Fibroblast of skin of left biceps (primary cell): ENCODE measurements at regions not wholly inside any gene's neighbourhood (a gene's known extent, or its start where the extent isn't known, plus 50 kb on each side); places are given as distances from the start of the nearest gene placed in this dataset.

Source experiments
- DNase-seq, 2 experiments: peaks; one replicate each; pipeline ENCODE4 v3.0.0-alpha.2; 2013; ENCODE audit warnings: low read depth in 2 of 2

DNA sequence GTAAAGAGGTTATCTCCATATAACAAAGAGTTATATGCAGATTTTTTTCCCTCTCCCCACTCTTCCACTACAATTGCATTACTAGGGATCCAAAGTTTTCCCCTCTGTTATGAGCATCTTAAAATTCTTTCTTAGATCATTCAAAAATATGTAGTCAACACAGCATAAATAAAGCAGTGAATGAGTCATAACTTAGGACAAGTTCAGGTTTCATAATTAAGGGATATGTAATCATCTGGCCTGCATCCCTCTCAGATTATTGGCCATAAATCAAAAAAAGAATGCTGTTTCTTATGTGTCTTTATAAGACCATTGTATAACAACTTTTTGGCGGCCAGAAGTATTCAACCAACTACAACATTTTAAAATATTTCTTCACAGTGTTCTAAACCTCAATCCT is 1526.1 kb downstream of the KCNT2 start:
- peak; percentile 34 to 42 for DNase-seq

DNA sequence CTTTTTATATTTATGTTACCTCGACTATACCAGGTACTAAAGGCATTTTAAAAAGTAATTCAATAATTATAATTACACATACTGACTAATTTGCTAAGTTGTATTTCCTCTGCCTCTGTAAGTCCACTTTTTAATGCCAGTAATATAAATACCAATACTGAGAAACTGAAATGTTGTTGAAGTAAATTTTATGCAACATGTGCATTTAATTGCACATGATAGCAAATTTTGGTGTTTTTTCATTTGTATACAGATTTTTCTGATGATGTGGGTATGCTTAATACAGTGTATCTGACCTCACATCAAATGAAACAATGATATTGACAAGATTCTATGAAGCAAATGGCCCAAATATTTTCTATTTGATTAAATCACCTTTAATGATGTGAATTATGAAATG is 1531.6 kb downstream of the KCNT2 start:
- no peak for DNase-seq

DNA sequence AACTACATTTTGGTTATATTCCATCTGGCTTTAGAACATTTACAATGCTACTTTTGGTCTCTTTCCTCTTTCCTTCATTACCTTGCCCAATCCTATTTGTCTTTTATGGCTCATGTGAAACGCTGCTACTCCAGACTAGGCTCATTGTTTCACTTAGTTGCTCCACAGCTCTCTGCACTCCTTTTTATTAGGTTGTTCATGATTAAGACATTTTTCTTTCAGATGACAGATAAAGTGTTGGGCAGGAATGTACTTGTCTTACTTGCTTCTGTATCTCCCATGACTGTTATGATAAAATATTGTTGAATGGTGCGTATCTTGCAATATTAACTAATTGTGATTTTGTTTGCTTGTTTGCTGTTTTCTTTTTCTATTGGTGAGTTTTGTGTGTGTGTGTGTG is 1532.3 kb downstream of the KCNT2 start:
- DNase-seq = no peak

DNA sequence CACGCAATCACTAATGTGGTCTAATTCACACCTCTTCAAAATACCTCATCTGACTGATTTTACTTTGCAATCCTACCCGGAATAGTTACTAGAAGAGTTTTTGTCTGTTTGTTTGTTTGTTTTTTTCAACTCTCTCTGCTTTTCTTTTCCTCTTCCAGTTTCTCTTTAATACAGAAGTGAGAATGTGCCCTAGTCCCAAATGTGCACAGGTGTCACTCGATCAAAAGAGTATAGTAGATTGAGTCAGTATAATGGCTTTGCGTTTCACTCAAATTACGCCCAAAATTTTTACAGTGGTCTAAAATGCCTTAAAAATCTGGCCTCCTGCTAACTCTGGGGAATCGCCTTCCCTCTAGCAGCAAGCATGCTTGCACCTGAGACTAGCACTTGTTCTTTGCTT is 1536.8 kb downstream of the KCNT2 start:
- DNase-seq = no peak

DNA sequence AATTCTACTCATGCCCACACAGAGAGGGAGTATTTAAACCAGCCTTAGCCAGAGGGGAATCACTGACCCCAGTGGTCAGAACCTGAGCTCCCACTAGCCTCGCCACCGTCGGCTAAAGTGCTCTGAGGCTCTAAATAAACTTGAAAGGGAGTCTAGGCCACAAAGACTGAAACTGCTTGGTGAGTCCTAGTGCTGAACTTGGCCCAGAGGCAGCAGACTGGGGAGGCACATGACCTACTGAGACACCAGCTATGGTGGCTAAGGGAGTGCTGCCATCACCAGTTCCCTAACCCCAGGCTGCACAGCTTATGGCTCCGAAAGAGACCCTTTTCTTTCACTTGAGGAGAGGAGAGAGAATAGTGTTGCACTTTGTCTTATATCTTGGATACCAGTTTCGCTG is 1542.8 kb downstream of the KCNT2 start:
- no peak for DNase-seq

DNA sequence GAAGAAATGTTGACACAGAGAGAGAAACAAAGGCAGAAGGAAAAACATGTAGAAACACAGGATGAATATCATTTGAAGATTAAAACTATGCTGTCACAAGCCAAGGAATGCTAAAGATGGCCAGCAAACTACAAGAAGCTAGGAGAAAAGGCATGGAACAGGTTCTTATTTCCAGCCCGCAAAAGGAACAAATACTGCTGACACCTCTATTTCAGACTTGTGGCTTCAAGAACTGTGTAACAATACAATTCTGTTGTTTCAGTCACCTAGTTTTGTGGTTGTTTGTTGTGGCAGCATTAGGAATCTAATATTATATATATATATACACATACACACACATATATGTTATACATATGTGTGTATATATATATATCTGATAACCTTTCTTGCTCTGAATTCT is 1543.9 kb downstream of the KCNT2 start:
- DNase-seq = no peak

DNA sequence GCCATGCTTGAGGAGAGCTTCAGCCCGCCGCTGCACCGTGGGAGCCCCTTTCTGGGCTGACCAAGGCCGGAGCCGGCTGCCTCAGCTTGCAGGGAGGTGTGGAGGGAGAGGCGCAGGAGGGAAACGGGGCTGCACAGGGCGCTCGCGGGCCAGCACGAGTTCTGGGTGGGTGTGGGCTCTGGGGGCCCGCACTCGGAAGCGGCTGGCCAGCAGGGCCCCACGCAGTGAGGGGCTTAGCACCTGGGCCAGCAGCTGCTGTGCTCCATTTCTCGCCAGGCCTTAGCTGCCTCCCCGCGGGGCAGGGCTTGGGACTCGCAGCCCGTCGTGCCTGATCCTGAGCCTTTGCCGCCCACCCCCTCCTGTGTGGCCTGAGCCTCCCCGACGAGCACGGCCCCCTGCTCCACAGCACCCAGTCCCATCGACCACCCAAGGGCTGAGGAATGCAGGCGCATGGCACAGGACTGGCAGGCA is 1554.0 kb downstream of the KCNT2 start:
- DNase-seq = no peak

DNA sequence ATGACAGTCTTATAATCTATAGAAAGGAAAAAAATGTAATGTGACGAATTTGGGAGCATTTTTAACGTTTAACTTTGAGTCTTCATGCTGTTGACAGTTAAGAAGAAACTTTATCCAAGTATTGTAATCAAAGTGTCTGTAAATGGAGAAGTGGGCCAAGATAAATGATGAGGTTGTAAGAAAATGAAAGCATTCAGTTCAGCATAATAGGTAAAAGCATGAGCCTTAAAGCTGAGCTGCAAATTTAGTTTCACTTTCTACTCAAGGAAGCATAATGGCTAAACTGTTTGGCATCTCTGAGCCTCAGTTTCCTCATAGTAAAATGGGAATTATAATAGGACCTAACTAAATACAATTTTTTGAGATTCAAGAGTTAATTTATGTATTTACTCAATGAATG is 1554.8 kb downstream of the KCNT2 start:
- no peak for DNase-seq

DNA sequence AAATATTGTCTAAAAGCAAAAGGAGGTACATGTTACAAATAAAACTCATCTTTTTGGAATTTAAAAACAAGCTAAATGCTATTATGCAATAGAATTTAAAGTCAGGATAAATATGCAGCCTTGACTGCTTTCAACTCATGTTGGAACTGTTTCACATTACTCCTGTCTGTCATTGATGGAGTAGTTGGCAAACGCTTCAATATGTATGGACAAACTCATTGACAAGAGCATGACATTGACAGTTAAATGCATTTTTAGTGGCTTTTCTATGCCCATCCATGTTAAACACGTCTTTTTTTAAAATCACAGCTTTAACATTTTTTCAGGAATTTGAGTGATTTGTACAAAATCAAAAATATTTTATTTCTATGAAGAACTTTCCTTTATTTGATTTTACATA is 1560.5 kb downstream of the KCNT2 start:
- no peak for DNase-seq

DNA sequence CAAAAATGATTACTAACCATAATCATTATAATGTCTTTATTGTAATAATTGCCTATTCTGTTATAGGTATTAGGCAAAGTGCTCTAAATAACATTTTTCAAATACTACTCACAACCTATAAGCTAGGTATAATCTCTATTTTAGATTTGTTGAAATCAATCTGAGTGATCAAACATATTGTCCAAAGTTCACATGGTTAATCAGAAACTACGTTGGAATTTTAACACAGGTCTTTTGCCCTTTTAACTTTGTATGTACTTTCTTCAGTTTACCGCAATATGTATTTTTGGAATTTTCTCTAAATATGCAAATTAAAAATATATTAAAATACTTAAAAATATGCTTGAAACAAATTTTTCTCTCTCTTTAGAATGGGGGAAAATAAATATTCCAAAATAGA is 1563.2 kb downstream of the KCNT2 start:
- DNase-seq = no peak

DNA sequence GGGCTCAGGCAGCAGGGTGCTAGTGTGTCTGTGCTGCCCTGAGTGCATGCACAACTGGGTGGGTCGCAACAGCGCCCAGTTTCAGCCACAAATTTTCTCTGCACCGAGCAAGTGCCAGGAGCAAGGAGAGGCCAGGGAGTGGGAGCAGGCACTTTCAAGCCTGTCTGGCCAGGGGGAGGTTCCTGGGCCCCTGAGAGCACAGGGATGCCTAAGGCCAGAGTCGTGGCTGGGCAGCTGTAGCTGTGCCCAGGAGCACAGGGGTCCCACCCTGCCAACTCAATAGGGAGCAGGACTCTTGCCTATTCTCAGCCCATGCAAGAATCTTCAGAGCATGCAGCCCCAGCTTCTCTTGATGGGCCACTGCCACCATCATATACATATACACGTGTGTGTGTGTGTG is 1577.4 kb downstream of the KCNT2 start:
- DNase-seq = no peak

DNA sequence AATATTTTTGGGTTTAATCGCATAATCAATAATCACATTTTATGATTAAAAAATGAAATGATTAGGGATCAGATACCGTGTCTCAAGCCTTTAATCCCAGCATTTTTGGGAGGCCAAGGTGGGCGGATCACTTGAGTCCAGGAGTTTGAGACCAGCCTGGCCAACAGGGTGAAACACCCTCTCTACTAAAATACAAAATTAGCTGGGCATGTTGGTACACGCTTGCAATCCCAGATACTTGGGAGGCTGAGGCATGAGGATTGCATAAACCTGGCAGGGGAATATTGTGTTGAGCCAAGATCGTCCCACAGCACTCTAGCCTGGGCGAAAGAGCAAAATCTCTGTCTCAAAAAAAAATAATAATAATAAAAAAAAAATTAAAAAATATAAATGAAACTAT is 1581.4 kb downstream of the KCNT2 start:
- no peak for DNase-seq

DNA sequence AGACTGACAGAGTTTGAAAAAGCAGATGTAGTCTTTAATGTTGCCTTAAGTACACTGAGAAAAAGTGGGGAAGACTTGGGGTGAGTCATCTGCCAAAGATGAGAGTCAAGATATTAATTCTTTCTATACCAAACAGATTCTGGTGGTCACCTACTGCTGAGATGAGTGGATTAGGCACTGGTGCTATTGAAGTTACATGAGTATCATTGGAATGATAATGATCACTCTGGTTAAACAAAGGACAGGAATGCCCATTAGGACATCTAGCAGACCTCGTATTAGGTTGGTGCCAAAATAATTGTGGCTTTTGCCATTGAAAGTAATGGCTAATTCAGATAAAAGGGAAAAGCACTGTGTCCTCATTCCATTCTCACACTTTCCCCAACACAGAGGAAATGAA is 1588.9 kb downstream of the KCNT2 start:
- peak in 1 of 2 experiments; percentile 3 for DNase-seq

DNA sequence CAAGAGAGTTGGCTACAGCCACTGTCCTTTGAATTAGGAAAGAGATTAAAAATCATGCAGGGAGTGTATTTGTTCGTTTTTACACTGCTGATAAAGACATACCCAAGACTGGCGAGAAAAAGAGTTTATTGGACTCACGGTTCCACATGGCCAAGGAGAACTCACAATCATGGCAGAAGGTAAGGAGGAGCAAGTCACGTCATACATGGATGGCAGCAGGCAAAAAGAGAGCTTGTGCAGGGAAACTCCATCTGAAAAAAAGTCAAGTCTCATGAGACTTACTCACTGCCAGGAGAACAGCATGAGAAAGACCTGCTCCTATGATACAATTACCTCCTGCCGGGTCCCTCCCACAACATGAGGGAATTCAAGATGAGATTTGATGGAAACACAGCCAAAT is 1595.2 kb downstream of the KCNT2 start:
- no peak for DNase-seq

DNA sequence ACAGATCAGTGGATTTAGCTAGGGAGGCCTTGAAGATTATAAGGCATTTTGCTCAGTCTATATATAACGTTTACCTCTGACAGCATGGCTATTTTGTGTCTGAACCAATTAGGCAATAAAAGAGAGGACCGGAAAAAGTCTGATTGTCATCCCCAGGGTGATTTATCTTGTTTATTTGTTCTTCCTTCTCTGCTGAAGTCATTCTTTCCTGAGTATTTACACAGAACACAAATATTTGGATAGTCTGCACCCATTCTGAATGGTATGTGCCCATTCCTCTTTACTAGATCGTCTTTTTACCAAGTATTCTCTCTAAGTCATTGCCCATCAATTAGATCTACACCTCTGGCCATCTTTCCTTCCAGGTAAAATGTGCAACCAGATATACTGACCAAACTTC is 1602.9 kb downstream of the KCNT2 start:
- DNase-seq = no peak

DNA sequence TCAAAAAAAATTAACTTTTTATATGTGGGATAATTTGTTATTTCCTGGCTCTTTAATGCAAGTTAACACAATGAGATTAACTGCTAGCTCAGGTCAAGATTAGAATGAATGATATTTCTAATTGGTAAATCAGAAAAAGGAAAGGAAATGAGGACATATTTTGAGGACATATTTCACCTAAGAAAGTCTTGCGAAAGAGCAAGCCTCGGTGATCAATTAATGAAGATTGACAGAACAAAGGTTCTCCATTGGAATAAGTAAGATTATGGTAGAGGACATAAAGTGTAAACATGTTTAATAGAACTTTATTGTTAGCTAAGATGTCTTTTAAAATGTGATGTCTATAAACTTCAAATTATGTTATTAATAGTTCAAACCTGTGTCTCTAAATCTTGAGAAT is 1617.8 kb downstream of the KCNT2 start:
- no peak for DNase-seq

DNA sequence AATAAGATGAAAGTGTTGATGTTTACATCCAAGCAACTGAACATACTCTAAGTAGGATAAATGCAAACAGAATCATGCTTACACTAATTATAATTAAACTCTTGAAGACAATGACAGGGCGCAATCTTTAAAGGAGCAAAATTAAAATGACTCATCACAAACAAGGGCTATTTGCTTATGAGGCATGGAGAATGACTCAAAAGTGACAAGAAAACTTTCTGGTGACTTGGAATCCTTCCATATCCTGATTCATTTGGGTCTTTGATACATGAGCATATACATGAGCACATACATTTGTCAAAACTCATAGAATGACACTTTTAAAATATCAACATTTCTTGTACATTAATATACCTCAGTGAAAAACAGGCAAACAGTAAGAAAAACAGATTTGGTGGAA is 1632.3 kb downstream of the KCNT2 start:
- DNase-seq = no peak

DNA sequence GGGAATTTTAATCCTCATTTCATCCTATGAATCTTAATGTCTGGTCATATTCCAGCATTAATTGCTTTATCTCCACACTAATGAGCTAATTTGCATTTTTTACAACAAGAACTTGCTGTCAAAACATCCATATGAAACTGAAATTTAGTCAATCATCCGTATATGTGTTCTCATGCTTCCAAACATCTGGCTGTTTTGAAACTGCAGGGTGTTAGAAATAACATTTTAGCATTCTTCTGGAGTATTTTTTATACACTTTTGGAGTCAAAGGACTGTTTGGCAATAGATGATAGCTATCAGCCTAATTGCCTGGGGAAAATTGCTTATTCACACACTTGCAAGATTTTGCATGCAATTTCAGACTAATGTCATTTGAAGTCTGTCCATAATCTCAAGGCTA is 1639.3 kb downstream of the KCNT2 start:
- DNase-seq = no peak

DNA sequence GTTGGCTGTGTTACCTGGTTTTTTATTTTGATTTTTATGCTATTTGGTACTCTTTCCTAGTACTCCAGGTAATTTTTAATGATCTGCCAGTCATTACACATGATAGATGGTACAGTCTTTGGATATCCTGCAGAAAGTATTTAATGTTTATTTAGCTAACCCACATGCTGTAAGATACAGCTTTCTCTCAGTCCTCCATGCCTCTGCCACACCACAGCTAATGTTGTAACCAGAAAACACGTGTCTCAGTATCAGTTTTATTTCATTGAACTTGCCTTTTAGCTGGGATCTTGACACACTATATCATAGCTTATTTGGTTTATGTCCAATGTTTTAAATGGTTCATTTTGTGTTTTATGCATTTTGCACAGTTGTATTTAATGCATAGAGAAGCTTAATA is 1648.4 kb downstream of the KCNT2 start:
- DNase-seq = no peak

DNA sequence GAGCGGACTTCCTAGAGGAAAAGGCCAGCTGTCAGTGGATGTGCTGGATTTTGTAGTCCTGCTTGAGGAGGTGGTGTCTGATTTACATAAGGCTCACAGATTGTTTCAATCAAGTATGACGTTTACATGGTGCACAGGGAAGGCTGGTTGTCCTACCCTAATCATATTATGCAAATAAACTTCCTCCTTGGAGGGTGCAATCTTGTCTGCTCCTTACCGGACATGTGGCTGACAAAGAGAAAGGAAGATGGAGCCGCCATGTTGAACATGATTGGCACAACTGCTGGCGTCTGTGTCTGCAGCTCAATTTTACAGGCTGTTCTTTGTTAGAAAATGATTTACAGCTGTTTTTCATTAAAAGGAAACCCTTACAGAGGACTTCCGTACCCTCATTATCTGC is 1656.1 kb downstream of the KCNT2 start:
- no peak for DNase-seq

DNA sequence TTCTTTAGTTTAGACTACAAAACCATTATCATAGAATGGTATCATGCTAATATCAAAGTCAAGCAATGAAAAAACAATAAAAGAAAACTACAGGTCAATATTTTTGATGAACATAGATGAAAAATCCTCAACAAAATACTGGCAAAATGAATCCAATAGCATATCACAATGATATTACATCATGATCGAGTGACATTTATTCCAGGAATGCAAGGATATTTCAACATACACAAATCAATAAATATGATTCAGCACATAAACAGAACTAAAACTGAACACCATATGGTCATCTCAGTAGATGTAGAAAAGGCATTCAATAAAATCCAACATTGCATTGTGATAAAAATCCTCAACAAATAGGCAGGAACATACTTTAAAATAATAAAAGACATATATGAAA is 1657.7 kb downstream of the KCNT2 start:
- no peak for DNase-seq

DNA sequence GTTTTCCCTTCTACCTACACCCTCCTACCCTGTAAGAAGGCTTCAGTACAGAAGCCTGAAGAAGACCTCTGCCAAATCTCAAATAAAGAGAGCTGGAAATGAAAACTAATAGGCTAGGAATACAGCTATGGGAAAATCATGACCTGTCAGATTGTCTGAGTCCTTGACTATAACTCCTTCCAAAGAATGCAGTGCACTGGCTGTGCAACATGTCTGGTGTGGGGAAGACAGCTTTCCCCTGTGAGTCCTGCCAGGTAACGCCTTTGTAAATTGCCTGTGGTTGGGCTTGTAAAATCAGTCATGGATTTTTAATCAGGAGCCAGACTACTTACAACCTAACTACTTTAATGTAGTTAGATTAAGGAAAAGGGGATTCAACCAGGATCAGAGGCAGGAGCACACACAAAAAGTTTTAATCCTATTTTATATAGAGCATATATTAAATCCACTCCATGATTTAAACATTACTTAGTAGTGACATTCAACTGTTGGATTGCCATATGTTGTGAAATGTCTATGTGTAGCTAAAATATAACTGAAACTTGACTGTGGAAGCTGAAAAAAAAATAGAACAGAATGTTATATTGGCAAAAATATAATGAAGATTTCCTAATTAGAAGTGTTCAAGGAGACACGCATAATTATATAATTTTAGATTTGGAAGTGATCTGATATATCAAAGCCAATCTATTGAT is 1667.8 kb downstream of the KCNT2 start:
- DNase-seq = no peak

DNA sequence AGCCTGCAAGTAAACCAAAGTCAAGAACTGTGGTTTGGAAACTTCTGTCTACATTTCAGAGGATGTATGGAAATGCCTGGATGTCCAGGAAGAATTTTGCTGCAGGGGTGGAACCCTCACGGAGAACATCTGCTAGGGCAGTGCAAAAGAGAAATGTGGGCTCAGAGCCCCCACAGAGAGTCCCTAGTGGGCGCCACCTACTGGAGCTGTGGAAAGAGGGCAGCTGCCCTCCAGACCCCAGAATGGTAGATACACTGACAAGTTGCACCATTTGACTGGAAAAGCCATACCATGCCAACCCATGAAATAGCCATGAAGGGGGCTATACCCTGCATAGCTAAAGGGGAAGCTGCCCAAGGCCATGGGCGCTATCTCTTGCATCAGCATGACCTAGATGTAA is 1672.4 kb downstream of the KCNT2 start:
- no peak for DNase-seq

DNA sequence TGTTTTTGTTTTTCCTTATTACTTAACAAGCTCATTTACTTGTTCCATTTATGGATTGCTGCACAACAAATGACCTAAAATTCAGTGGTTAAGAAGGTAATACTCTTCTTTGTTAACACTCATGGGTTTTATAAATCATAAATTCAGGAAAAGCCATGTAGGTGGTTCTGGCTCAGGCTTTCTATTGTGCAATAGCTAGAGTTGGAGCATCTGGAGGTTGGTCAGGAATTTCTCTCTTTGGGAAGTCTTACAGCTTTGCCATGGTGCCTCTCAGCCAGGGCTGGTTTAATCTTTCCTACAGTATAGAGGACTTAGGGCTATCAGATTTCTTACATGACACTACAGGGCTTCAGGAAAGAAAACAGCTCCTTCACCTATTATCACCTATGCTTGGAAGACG is 1677.1 kb downstream of the KCNT2 start:
- no peak for DNase-seq
